ENCODE measurements at regions not wholly inside any gene's neighbourhood (a gene's known extent, or its start where the extent isn't known, plus 50 kb on each side); places are given as distances from the start of the nearest gene placed in this dataset.

DNA sequence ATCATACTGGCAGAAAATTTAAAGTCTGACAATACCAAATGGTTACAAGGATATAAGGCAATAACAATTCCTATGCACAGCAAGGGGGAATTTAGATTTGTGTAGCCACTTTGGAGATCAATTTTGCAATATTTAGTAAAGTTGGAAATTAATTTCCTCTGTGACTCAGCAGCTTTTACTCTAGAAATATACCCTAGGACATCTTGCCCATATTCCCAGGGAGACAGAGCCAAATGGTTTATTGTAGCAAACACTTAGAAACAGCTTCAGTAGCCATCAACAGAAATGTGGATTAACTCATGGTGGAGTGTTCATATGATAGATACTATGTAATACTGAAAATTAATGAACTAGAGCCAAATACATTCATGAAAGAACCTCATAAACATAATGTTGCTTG, 104.6 kb downstream of the BACH1 start:
- Histone ChIP-seq H3T11ph (ENCODE audit: low read length) (no peak overlapping the region), H2AFZ (ENCODE audit: low read length) (no peak overlapping the region), H3K9ac (ENCODE audit: extremely low read depth, insufficient read length, low read length) (no peak overlapping the region), H2BK20ac (ENCODE audit: low read depth, low read length, poor library complexity, severe bottlenecking) (no peak overlapping the region), H4K8ac (replicated peaks; ENCODE audit: insufficient read length, low read depth, low read length) (no peak overlapping the region), H3K79me1 (ENCODE audit: insufficient read depth, low read depth, low read length, poor library complexity, severe bottlenecking) (no peaks in the 10 kb centered on the region), H2BK5ac (ENCODE audit: insufficient read length, low read length) (no peak overlapping the region), H3K4me1 (ENCODE audit: insufficient read depth, low read length) (no peaks in the 10 kb centered on the region; the same call in 1 of the 2 replicates), H3K18ac (ENCODE audit: insufficient read length, low read depth, low read length) (no peak overlapping the region), H3K23ac (ENCODE audit: insufficient read length, low read depth, low read length) (no peak overlapping the region), H2BK12ac (ENCODE audit: insufficient read length, low read depth, low read length) (no peak overlapping the region), H3K23me2 (ENCODE audit: insufficient read length, low read depth, low read length, poor library complexity, severe bottlenecking) (no peaks in the 10 kb centered on the region), H4K20me1 (ENCODE audit: control insufficient read depth, insufficient read depth, insufficient read length) (no peaks in the 10 kb centered on the region), H3K56ac (ENCODE audit: insufficient read length, low read depth, low read length) (no peak overlapping the region), H3K9me3 (ENCODE audit: control insufficient read depth, low read depth, low read length) (no peaks in the 10 kb centered on the region), H3K4me2 (ENCODE audit: insufficient read depth, insufficient read length, low read length) (no peak overlapping the region), H3K4ac (ENCODE audit: low read depth, low read length) (no peak overlapping the region), H3K27ac (ENCODE audit: insufficient read length, low read depth, low read length) (no peak overlapping the region), H3K27me3 (ENCODE audit: insufficient read depth, low read length) (no peaks in the 10 kb centered on the region), H4K5ac (ENCODE audit: insufficient read length, low read depth, low read length) (no peak overlapping the region), H4K91ac (ENCODE audit: insufficient read length, low read depth, low read length) (no peak overlapping the region), H3K79me2 (ENCODE audit: insufficient read depth, low read length) (no peaks in the 10 kb centered on the region), H2BK120ac (ENCODE audit: low read depth, low read length, poor library complexity, severe bottlenecking) (no peak overlapping the region), H3K14ac (ENCODE audit: insufficient read depth, low read length) (no peak overlapping the region), H2AK5ac (ENCODE audit: insufficient read length, low read length) (no peak overlapping the region), H2BK15ac (ENCODE audit: low read depth, low read length) (no peak overlapping the region)
- Mint-ChIP-seq H3K4me1 (peaks cover 11 to 12% of the 10 kb centered on the region in 2 experiments), H3K9me3 (peaks cover 23 to 24% of the 10 kb centered on the region in 2 experiments), H3K36me3 (ENCODE audit: insufficient read depth in 1 of 3, low read depth in 3 of 3) (peaks cover 17 to 44% (median 35%) of the 10 kb centered on the region in 3 experiments), H3K27ac (no peak overlapping the region), H3K27me3 (ENCODE audit: low read depth) (no peaks in the 10 kb centered on the region), H3K4me3 (no peak overlapping the region)
- DNase-seq = no peak
- TF ChIP-seq, protein P1, sequence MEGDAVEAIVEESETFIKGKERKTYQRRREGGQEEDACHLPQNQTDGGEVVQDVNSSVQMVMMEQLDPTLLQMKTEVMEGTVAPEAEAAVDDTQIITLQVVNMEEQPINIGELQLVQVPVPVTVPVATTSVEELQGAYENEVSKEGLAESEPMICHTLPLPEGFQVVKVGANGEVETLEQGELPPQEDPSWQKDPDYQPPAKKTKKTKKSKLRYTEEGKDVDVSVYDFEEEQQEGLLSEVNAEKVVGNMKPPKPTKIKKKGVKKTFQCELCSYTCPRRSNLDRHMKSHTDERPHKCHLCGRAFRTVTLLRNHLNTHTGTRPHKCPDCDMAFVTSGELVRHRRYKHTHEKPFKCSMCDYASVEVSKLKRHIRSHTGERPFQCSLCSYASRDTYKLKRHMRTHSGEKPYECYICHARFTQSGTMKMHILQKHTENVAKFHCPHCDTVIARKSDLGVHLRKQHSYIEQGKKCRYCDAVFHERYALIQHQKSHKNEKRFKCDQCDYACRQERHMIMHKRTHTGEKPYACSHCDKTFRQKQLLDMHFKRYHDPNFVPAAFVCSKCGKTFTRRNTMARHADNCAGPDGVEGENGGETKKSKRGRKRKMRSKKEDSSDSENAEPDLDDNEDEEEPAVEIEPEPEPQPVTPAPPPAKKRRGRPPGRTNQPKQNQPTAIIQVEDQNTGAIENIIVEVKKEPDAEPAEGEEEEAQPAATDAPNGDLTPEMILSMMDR (conservative IDR thresholded peaks at IDR 0.05) = no peak
